ENCODE measurements at regions not wholly inside any gene's neighbourhood (a gene's known extent, or its start where the extent isn't known, plus 50 kb on each side); places are given as distances from the start of the nearest gene placed in this dataset.

DNA sequence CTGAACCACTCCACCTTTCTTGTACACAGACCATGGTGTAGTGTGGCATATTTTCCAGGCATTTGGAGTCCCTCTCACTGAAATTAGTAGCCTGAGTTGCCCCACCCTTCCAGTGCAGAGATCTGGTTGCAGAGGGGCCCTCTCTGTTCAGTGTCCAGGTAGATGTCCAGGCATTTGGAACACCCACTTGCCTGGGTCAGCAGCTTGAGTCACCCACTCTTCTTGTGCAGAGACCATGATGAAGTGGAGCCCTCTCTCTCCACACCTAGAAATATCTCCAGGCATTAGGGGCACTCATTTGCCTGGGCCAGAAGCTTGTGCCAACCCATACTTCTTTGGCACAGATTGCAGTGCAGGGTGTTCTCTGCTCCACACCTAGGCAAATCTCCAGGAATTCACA is 2733.3 kb downstream of the PCDH7 start:
- TF ChIP-seq SUZ12 (IDR thresholded peaks at IDR 0.05; ENCODE audit: extremely low read depth, insufficient read depth, insufficient read length) (no peak), YY1 (IDR thresholded peaks at IDR 0.05; ENCODE audit: insufficient read depth, insufficient read length) (no peak), ZNF274 (IDR thresholded peaks at IDR 0.05; ENCODE audit: low read depth, low read length) (no peak)

Data from NT2/D1 (cell line).